HG02852 (cell line): ENCODE measurements at regions not wholly inside any gene's neighbourhood (a gene's known extent, or its start where the extent isn't known, plus 50 kb on each side); places are given as distances from the start of the nearest gene placed in this dataset.

Experiments used
- ATAC-seq: cut with Tn5 transposase; IDR thresholded peaks from one replicate; pipeline ENCODE4 v1.9.1; 2021; ENCODE audit warnings: mild to moderate bottlenecking, moderate library complexity; ENCODE audit not compliant: unreplicated experiment

- ATAC-seq, result no peak
Observed at GRCh38 chr15:70431854-70432253, 331.5 kb downstream of the UACA start.

- no peak for ATAC-seq
Observed at GRCh38 chr15:70430069-70430468, 332.4 kb upstream of the TLE3 start.

- no peak for ATAC-seq
Observed at GRCh38 chr15:70429056-70429722, 331.5 kb upstream of the TLE3 start.

GRCh38 chr15:70428211-70428822 is 330.6 kb upstream of the TLE3 start:
- no peak for ATAC-seq

- ATAC-seq, result no peak
Observed at GRCh38 chr15:70427167-70428120, 329.7 kb upstream of the TLE3 start.

- ATAC-seq, result no peak
Observed at GRCh38 chr15:70426096-70426821, 328.5 kb upstream of the TLE3 start.

- ATAC-seq, result no peak
Observed at GRCh38 chr15:70424937-70425411, 327.3 kb upstream of the TLE3 start.

- ATAC-seq, result no peak
Observed at GRCh38 chr15:70423267-70423666, 325.6 kb upstream of the TLE3 start.

- ATAC-seq, result no peak
Observed at GRCh38 chr15:70422342-70422741, 324.6 kb upstream of the TLE3 start.

GRCh38 chr15:70420948-70421482 is 323.3 kb upstream of the TLE3 start:
- ATAC-seq, result no peak

- ATAC-seq, result no peak
Observed at GRCh38 chr15:70420086-70420947, 322.6 kb upstream of the TLE3 start.

GRCh38 chr15:70418943-70419342 is 321.2 kb upstream of the TLE3 start:
- ATAC-seq, result no peak

- no peak for ATAC-seq
Observed at GRCh38 chr15:70417535-70417934, 319.8 kb upstream of the TLE3 start.

- ATAC-seq, result no peak
Observed at GRCh38 chr15:70416829-70417228, 319.1 kb upstream of the TLE3 start.

- no peak for ATAC-seq
Observed at GRCh38 chr15:70415398-70415797, 317.7 kb upstream of the TLE3 start.

- ATAC-seq, result no peak
Observed at GRCh38 chr15:70414626-70415025, 316.9 kb upstream of the TLE3 start.

GRCh38 chr15:70412794-70413193 is 315.1 kb upstream of the TLE3 start:
- ATAC-seq, result no peak

- no peak for ATAC-seq
Observed at GRCh38 chr15:70411143-70411863, 313.6 kb upstream of the TLE3 start.

GRCh38 chr15:70410371-70410985 is 312.8 kb upstream of the TLE3 start:
- no peak for ATAC-seq
